HEK293 (cell line): ENCODE measurements at regions not wholly inside any gene's neighbourhood (a gene's known extent, or its start where the extent isn't known, plus 50 kb on each side); places are given as distances from the start of the nearest gene placed in this dataset.

Experiments used
- CTCF ChIP-seq: fragments of 450-650 bp; formaldehyde crosslinking; IDR thresholded peaks from 2 replicates; pipeline ENCODE4 v1.5.1; 2016; ENCODE audit warnings: missing biosample characterization, missing genetic modification characterization
- GFI1B ChIP-seq: fragments of 450-650 bp; formaldehyde crosslinking; IDR thresholded peaks from 2 replicates; pipeline ENCODE4 v1.5.1; 2016; ENCODE audit warnings: missing biosample characterization, missing genetic modification characterization
- REPIN1 ChIP-seq: fragments of 450-650 bp; formaldehyde crosslinking; IDR thresholded peaks from 2 replicates; pipeline ENCODE4 v1.5.1; 2017; ENCODE audit warnings: missing biosample characterization, missing genetic modification characterization, low read depth
- YY1 ChIP-seq: fragments of 450-650 bp; formaldehyde crosslinking; IDR thresholded peaks from 2 replicates; pipeline ENCODE4 v1.5.1; 2018; ENCODE audit warnings: missing biosample characterization, missing genetic modification characterization
- ZNF221 ChIP-seq: fragments of 450-650 bp; formaldehyde crosslinking; IDR thresholded peaks from 2 replicates; pipeline ENCODE4 v1.5.1; 2017; ENCODE audit warnings: missing biosample characterization, missing genetic modification characterization, borderline replicate concordance
- ZNF24 ChIP-seq: fragments of 450-650 bp; formaldehyde crosslinking; IDR thresholded peaks from 2 replicates; pipeline ENCODE4 v1.5.1; 2016; ENCODE audit warnings: missing biosample characterization, missing genetic modification characterization
- ZNF274 ChIP-seq, 2 experiments: fragments of 200-500 bp in 1 of 2; fragments of 450-650 bp in 1 of 2; sonication (Bioruptor generic) in 1 of 2; formaldehyde crosslinking in 1 of 2; IDR thresholded peaks; 2 replicates each; pipeline versions ENCODE4 v1.5.1 to v1.6.1; 2014 to 2016; ENCODE audit warnings: borderline replicate concordance in 1 of 2, inconsistent platforms in 1 of 2, low read length in 1 of 2, missing biosample characterization in 1 of 2, missing genetic modification characterization in 1 of 2
- ZNF292 ChIP-seq: fragments of 450-650 bp; formaldehyde crosslinking; IDR thresholded peaks from 2 replicates; pipeline ENCODE4 v1.5.1; 2016; ENCODE audit warnings: low read depth, missing biosample characterization, missing genetic modification characterization, borderline replicate concordance
- ZNF398 ChIP-seq: fragments of 450-650 bp; formaldehyde crosslinking; IDR thresholded peaks from 2 replicates; pipeline ENCODE4 v1.5.1; 2017; ENCODE audit warnings: missing biosample characterization, missing genetic modification characterization
- ZNF433 ChIP-seq: fragments of 450-650 bp; formaldehyde crosslinking; IDR thresholded peaks from 2 replicates; pipeline ENCODE4 v1.5.1; 2016; ENCODE audit warnings: missing biosample characterization, missing genetic modification characterization, low read depth
- ZNF530 ChIP-seq: fragments of 450-650 bp; formaldehyde crosslinking; IDR thresholded peaks from 2 replicates; pipeline ENCODE4 v1.5.1; 2016; ENCODE audit warnings: low read depth, missing biosample characterization, missing genetic modification characterization
- ZNF610 ChIP-seq: fragments of 450-650 bp; formaldehyde crosslinking; IDR thresholded peaks from 2 replicates; pipeline ENCODE4 v1.5.1; 2016; ENCODE audit warnings: missing biosample characterization, missing genetic modification characterization, borderline replicate concordance
- TF ChIP-seq, protein P1 (sequence below): fragments of 450-650 bp; formaldehyde crosslinking; IDR thresholded peaks from 2 replicates; pipeline ENCODE4 v1.5.1; 2016; ENCODE audit warnings: missing biosample characterization, missing genetic modification characterization
- TF ChIP-seq, protein P2 (sequence below): fragments of 450-650 bp; formaldehyde crosslinking; IDR thresholded peaks from 2 replicates; pipeline ENCODE4 v1.5.1; 2017; ENCODE audit warnings: missing biosample characterization, mild to moderate bottlenecking, missing genetic modification characterization, moderate library complexity

- no peak for TF ChIP-seq CTCF
- TF ChIP-seq, protein P1, sequence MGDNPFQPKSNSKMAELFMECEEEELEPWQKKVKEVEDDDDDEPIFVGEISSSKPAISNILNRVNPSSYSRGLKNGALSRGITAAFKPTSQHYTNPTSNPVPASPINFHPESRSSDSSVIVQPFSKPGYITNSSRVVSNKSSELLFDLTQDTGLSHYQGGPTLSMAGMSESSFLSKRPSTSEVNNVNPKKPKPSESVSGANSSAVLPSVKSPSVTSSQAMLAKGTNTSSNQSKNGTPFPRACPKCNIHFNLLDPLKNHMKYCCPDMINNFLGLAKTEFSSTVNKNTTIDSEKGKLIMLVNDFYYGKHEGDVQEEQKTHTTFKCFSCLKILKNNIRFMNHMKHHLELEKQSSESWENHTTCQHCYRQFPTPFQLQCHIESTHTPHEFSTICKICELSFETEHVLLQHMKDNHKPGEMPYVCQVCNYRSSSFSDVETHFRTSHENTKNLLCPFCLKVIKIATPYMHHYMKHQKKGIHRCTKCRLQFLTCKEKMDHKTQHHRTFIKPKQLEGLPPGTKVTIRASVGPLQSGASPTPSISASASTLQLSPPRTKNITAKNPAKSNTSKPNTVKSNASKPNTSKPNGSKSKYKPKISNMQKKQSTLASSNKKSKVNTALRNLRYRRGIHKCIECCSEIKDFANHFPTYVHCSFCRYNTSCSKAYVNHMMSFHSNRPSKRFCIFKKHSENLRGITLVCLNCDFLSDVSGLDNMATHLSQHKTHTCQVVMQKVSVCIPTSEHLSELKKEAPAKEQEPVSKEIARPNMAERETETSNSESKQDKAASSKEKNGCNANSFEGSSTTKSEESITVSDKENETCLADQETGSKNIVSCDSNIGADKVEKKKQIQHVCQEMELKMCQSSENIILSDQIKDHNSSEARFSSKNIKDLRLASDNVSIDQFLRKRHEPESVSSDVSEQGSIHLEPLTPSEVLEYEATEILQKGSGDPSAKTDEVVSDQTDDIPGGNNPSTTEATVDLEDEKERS: no peak
- TF ChIP-seq ZNF24 (tag by site-specific recombination): no peak
- TF ChIP-seq REPIN1 (tag by site-specific recombination): no peak
- TF ChIP-seq ZNF274 (IDR thresholded peaks at IDR 0.05; ENCODE audit: low read length): no peak
- no peak for TF ChIP-seq ZNF274 (tag by site-specific recombination; IDR thresholded peaks at IDR 0.05; ENCODE audit: borderline replicate concordance)
- TF ChIP-seq ZNF398 (tag by site-specific recombination): no peak
- no peak for TF ChIP-seq GFI1B (tag by site-specific recombination)
- TF ChIP-seq ZNF530 (tag by site-specific recombination): no peak
- TF ChIP-seq ZNF433 (tag by site-specific recombination): no peak
- no peak for TF ChIP-seq ZNF221 (tag by site-specific recombination)
- TF ChIP-seq, protein P2, sequence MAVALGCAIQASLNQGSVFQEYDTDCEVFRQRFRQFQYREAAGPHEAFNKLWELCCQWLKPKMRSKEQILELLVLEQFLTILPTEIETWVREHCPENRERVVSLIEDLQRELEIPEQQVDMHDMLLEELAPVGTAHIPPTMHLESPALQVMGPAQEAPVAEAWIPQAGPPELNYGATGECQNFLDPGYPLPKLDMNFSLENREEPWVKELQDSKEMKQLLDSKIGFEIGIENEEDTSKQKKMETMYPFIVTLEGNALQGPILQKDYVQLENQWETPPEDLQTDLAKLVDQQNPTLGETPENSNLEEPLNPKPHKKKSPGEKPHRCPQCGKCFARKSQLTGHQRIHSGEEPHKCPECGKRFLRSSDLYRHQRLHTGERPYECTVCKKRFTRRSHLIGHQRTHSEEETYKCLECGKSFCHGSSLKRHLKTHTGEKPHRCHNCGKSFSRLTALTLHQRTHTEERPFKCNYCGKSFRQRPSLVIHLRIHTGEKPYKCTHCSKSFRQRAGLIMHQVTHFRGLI: no peak
- TF ChIP-seq YY1: no peak
- TF ChIP-seq ZNF610: no peak
- TF ChIP-seq ZNF292 (tag by site-specific recombination): no peak
Observed at GRCh38 chr5:126171916-126172315, 251.3 kb upstream of the GRAMD2B start.
